Lung (tissue), 11 donors: ENCODE measurements at regions not wholly inside any gene's neighbourhood (a gene's known extent, or its start where the extent isn't known, plus 50 kb on each side); places are given as distances from the start of the nearest gene placed in this dataset.

Experiments used
- ATAC-seq: fragments of 200-7000 bp; cut with Tn5 transposase; one replicate; pipeline ENCODE4 v1.9.1; 2020; ENCODE audit warnings: moderate number of reproducible peaks; ENCODE audit not compliant: insufficient read depth, low FRiP score
- DNase-seq, 3 donors: peaks; one replicate each; pipeline ENCODE4 v3.0.0-alpha.2; 2013 to 2017
- H3K27ac ChIP-seq, 2 donors: one replicate each; pipeline ENCODE4 v1.5.1; 2013; ENCODE audit warnings: mild to moderate bottlenecking in 2 of 2, moderate library complexity in 2 of 2, control low read depth in 1 of 2, inconsistent platforms in 1 of 2, low read depth in 1 of 2, low read length in 1 of 2
- H3K27me3 ChIP-seq, 3 donors: one replicate each; pipeline ENCODE4 v1.5.1; 2013; ENCODE audit warnings: low read length in 2 of 3; ENCODE audit not compliant: control insufficient read depth in 3 of 3, insufficient read depth in 3 of 3
- H3K36me3 ChIP-seq, 4 donors: one replicate each; pipeline ENCODE4 v1.5.1; 2013; ENCODE audit warnings: low read length in 4 of 4, mild to moderate bottlenecking in 1 of 4, moderate library complexity in 1 of 4; ENCODE audit not compliant: control insufficient read depth in 4 of 4, insufficient read depth in 4 of 4
- H3K4me1 ChIP-seq, 5 donors: one replicate each; pipeline ENCODE4 v1.5.1; 2013; ENCODE audit warnings: low read length in 5 of 5, mild to moderate bottlenecking in 2 of 5, moderate library complexity in 1 of 5; ENCODE audit not compliant: control insufficient read depth in 5 of 5, insufficient read depth in 5 of 5
- H3K4me3 ChIP-seq: one replicate; pipeline ENCODE4 v1.5.1; 2013; ENCODE audit warnings: mild to moderate bottlenecking, control low read depth, moderate library complexity
- H3K9ac ChIP-seq, 2 donors: one replicate each; pipeline ENCODE4 v1.5.1; 2013; ENCODE audit warnings: low read length in 2 of 2, control low read depth in 1 of 2; ENCODE audit not compliant: insufficient read depth in 1 of 2
- H3K9me3 ChIP-seq, 4 donors: one replicate each; pipeline ENCODE4 v1.5.1; 2013; ENCODE audit warnings: low read length in 3 of 4, mild to moderate bottlenecking in 1 of 4, moderate library complexity in 1 of 4; ENCODE audit not compliant: control insufficient read depth in 4 of 4, insufficient read depth in 3 of 4
- WGBS, 2 donors: extraction: QIAGEN DNeasy Blood & Tissue Kit; methylation state at CpG; one replicate each; pipeline ENCODE4 v1.1.7; 2013; 5-methylcytosine and 5-hydroxymethylcytosine counted together
- TF ChIP-seq, protein P1 (sequence below): IDR thresholded peaks from 2 replicates; pipeline ENCODE4 v1.5.1; 2012; ENCODE audit warnings: mild to moderate bottlenecking; ENCODE audit errors: control extremely low read depth, extremely low read depth
- donor health status: control.
- donor health status: control.
- donor health status: Bipolar disorder and iron deficiency.
- donor health status: healthy.
- donor health status: DM: yes; HTN: yes; CAD: no.

DNA sequence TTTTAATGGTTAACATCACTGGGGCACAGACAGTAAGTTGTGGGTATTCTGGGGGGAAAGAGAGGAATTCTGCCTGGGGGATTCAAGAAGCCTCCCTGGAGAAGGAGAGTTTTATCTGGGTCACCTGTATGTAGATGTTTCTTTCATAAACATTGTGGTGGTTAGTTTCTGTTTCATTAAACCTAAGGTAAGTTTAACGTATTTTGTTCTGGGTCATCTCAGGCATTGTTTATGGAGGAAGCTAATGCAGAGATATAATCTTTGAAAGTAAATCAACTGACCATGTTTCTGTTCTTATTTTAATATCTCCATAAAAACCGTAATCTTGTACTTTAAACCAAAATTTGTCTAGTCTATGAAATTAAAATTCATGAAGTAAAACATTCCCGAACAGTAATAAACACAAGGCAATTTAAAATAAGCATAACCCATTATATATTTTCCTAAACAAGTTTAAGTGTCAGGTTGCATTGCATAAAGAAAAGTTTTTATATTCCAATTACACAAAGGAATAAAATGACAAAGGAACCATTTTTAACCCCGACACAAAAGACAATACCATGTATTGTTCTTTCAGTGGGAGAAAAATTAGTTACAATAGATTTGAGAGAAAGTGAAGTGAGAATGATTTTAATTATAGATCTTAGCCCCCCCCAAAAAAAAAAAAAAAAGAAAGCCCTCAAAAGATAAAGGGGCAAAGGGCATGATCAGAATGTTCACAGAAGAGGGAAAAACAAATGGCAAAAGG, 274.6 kb upstream of the TBL1XR1 start:
- H3K9me3 ChIP-seq = no peaks in the 10 kb centered on the region
- no peak overlapping the region for H3K4me3 ChIP-seq
- DNase-seq (no peak), ATAC-seq (no peak)
- no peak overlapping the region for H3K27ac ChIP-seq
- TF ChIP-seq, protein P1, sequence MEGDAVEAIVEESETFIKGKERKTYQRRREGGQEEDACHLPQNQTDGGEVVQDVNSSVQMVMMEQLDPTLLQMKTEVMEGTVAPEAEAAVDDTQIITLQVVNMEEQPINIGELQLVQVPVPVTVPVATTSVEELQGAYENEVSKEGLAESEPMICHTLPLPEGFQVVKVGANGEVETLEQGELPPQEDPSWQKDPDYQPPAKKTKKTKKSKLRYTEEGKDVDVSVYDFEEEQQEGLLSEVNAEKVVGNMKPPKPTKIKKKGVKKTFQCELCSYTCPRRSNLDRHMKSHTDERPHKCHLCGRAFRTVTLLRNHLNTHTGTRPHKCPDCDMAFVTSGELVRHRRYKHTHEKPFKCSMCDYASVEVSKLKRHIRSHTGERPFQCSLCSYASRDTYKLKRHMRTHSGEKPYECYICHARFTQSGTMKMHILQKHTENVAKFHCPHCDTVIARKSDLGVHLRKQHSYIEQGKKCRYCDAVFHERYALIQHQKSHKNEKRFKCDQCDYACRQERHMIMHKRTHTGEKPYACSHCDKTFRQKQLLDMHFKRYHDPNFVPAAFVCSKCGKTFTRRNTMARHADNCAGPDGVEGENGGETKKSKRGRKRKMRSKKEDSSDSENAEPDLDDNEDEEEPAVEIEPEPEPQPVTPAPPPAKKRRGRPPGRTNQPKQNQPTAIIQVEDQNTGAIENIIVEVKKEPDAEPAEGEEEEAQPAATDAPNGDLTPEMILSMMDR = no peak
- H3K4me1 ChIP-seq = peaks cover 0 to 5% (median 0%) of the 10 kb centered on the region in 5 donors
- no peaks in the 10 kb centered on the region for H3K36me3 ChIP-seq
- WGBS, 2 donors = 78 to 81% methylated on average over 4 of the region's 4 CpGs
- no peaks in the 10 kb centered on the region for H3K27me3 ChIP-seq
- no peak overlapping the region for H3K9ac ChIP-seq

DNA sequence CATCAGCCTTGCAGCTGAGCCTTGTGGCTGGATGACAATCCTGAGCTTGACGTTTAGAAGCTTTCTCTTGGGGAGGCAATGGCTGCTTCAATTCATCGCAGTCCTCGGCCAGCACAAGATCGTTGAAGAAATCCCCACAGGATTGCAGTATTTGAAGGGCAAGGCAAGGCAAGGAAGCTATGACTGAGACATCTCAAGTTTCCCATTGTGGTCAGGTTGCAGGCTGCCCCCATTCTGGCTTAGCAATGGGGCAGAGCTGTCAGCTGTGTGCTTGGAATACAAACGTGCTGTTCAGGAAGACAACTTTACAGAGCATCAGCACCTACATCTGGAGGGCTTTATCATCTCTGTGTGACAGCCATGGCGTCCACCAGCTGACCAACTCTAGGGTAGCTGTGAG, 275.9 kb upstream of the TBL1XR1 start:
- no peak for DNase-seq
- no peak for ATAC-seq
- no peaks in the 10 kb centered on the region for H3K36me3 ChIP-seq
- H3K27ac ChIP-seq = no peak overlapping the region
- peaks cover 0 to 6% (median 3%) of the 10 kb centered on the region in 5 donors for H3K4me1 ChIP-seq
- no peaks in the 10 kb centered on the region for H3K9me3 ChIP-seq
- H3K27me3 ChIP-seq = no peaks in the 10 kb centered on the region
- H3K9ac ChIP-seq = no peak overlapping the region
- WGBS, 2 donors = 88 to 90% methylated on average over 6 of the region's 6 CpGs
- TF ChIP-seq, protein P1 = no peak
- H3K4me3 ChIP-seq = no peak overlapping the region

DNA sequence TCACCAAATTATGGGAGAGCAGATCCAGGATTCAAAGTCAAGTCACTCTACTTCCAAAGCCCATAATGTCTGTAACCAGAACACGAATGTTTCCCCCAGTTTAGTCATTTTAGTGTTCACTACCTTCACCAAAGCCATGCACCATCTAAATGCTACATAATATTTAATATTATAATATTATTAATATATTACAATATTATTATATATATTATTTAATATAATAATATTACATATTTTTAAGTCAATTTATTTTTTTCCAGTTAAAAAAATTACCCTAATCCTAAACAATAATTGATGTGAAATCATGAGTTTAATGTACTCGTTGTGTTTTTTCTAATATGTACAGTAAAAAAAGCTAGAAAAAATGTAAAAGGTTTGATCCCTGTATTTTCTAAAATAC, 276.6 kb upstream of the TBL1XR1 start:
- Histone ChIP-seq H3K27me3 (no peaks in the 10 kb centered on the region), H3K36me3 (no peaks in the 10 kb centered on the region), H3K4me1 (peaks cover 0 to 9% (median 2%) of the 10 kb centered on the region in 5 donors), H3K4me3 (no peak overlapping the region), H3K9ac (no peak overlapping the region), H3K9me3 (no peaks in the 10 kb centered on the region), H3K27ac (no peak overlapping the region)
- WGBS, 2 donors = 97 to 98% methylated on average over 2 of the region's 2 CpGs
- TF ChIP-seq, protein P1 = no peak
- ATAC-seq (no peak), DNase-seq (no peak)
